GM18951 (cell line): ENCODE measurements at regions not wholly inside any gene's neighbourhood (a gene's known extent, or its start where the extent isn't known, plus 50 kb on each side); places are given as distances from the start of the nearest gene placed in this dataset.

Experiments
- POLR2A ChIP-seq: IDR thresholded peaks from 4 replicates; pipeline ENCODE4 v1.6.1; 2011; ENCODE audit warnings: mild to moderate bottlenecking; ENCODE audit not compliant: insufficient read length, insufficient read depth; ENCODE audit errors: extremely low read depth
- in situ Hi-C: fragments of 300-500 bp; cut with MboI; formaldehyde crosslinking; loops from one replicate; pipeline ENCODE4 v1.12.0; 2022; ENCODE audit warnings: low sequenced_read_pairs, mixed read lengths, inconsistent platforms; ENCODE audit not compliant: unreplicated experiment

DNA sequence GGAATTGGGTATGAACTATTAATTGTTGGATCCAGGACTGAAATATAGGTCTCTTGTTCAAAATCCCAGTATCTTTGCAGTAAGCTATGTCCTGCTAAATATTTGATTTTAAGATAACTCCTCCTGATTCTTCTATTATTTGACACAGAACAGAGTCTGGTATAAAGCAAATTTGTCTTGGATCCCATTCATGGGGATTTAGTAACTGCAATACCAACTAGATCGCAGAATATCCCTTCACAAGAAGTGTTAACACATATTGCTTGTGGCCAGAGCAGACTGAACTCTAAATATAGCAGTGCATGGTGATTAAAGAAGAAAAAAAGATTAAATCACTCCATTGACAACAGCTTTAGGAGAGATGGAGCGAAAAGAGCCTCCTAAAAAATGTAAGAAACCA is 68.2 kb upstream of the ARHGAP42 start:
- in situ Hi-C loops = no loop called here
- no peak for TF ChIP-seq POLR2A

DNA sequence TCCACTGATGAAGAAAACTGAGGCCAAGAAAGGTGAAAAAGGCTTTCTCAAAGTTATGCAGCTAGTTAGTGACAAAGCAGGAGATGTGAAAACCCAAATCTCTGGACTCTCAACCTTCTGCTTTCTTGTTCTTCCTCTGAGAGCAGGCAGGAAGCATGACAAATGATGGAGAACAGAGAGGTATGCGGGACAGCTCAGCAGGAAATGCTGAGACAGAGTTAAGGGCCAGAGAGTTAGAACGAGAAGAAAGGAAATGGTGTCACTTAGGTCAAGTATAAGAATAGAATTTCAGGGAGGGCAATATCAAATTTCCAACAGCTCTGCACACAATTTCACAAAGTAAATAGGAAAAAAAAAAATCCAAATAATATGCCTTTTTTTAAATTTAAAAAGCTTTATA is 67.6 kb upstream of the ARHGAP42 start:
- in situ Hi-C loops = no loop called here
- no peak for TF ChIP-seq POLR2A

DNA sequence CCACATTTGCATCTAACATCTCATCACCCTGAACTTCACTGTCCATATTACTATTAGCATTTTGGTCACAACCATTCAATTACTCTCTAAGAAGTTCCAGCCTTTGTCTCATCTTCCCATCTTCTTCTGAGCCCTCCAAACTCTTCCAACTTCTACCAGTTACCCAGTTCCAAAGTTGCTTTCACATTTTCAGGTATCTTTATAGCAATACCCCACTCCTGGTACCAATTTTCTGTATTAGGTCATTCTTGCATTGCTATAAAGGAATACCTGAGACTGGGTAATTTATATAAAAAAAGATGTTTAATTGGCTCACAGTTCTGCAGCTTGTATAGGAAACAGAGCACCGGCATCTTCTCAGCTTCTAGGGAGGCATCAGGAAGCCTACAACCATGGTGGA is 64.7 kb upstream of the ARHGAP42 start:
- TF ChIP-seq POLR2A = no peak
- in situ Hi-C loops = no loop called here

DNA sequence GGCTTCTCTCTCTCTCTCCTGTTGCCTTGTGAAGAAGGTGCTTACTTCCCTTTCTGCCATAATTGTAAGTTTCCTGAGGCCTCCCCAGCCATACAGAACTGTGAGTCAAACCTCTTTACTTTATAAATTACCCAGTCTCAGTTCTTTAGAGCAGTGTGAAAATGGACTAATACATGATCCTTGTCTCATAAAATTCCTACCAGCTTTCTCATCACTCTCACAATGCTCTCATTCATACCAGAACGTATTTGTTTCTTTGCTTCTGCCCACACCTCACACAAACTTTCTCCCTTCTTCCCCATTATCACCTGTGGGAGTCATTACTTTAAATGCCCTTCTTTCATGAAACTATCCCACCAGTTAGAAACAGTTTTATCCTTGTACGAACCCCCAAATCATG is 62.7 kb upstream of the ARHGAP42 start:
- in situ Hi-C loops = no loop called here
- no peak for TF ChIP-seq POLR2A

DNA sequence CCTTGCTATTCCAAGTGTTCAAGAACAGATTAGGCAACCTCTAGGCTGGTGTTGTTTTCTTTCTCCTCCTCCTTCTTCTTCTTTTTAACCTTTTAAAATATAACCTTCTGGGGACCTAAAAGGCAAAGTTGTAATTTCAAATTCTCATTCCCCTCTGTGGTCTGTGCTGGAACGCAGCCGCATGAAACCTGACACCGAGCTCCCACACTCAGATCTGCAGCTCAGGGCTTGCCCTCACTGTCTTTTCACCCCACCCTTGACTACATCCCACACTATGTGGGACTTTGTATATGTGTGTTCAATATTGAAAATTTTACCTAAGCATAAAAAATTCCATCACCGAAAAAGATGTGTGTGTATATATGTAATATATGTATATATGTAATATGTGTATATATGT is 62.0 kb upstream of the ARHGAP42 start:
- no peak for TF ChIP-seq POLR2A
- in situ Hi-C loops = no loop called here

DNA sequence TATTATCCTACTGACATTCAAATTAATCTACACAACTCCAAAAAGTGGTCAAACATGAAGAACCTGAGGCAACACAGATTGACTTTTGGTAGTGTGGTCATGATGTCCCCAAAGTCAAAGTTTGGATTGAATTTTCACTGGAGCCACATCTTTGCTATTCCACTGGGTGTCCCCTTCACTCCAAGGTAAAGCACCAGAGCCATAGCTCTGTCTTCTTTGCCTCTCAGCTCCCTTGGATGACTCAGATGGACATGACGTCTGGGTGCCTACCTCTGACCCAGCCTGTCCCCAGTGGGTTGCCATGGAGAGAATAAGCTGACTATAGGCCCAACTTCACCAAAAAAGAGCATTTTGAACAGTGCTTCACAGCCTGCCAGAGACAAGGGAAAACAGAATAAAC is 57.4 kb upstream of the ARHGAP42 start:
- TF ChIP-seq POLR2A = no peak
- in situ Hi-C loops = no loop called here

DNA sequence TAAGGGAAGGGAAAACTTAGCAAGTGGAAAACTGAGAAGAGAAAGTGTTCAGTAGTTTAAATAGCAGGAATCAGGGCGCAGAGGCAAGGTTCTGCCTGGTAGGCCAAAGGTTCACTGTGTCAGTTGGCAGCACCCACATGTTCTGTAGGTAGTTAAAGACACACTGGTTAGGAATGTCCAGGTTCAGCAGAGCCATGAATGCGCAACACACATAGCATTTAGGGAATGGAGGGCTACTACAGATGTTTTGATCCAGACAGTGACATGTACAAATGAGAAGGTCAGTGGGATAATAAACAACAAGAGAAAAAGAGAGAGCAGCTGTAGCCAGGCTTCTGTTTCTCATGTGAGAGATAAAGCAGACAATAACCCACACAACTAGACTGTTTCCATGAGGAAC is 56.2 kb upstream of the ARHGAP42 start:
- in situ Hi-C loops = no loop called here
- no peak for TF ChIP-seq POLR2A

DNA sequence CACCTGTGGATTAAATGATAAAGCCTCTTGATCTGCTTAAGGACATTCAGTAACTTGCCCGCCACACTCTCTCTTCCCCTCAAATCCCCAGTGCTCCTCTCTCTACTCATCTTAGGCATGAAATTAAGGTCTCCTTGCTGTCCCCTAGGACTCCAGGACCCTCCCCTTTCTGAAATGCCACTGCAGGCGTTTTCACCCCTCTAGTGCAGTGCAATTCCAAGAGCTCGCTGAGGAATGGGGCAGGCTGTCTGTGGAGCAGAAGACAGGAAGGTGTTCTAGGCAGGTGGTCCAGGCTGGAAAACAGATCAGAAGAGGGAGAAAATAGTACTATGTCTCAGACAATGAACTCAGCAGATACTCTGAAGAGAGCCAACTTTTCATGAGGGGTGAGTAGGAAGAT is 55.8 kb upstream of the ARHGAP42 start:
- TF ChIP-seq POLR2A = no peak
- in situ Hi-C loops = no loop called here

DNA sequence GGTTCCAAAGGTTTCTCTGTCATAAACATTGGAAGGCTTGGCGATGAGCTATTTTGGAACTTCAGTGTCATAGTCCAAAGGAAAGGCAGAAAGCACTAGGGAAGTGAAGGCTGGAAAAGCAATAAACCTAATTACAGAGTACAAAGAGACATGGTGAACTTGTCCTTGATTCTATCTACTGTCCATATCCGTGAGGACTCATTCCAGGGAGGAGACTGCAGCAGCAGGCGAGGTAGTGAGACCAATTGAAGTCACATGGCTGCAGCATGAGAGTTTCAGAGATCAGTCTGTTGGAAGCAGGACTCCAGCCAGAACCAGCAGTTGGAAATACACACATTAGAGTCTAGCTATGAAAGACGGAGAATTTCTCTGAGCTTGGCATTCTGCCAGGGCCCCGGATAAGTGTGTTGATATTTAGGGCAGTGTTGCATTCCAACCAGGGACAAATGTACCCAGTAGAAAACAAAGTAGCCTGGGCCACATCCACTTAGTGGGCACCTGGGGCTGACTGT is 54.1 kb upstream of the ARHGAP42 start:
- TF ChIP-seq POLR2A = no peak
- in situ Hi-C loops = no loop called here

DNA sequence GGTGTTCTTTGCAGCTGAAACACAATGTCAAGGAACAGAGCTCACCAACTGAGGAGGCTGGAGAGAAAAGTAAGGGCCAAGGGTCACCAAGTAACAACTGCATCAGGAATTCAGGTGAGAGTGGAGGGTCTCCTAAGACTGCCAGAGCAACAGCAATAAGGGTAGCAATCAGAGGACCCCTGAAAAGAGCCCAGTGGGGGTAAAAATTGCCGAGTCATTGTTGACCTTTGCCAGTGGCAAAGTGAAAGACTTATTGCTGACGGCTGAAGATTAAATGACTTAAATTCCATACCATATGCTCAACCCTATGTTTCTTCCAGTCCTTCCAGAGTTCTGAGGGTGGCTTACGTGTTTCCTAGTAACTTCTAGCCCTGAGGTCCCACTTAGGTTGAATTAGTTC is 51.9 kb upstream of the ARHGAP42 start:
- no peak for TF ChIP-seq POLR2A
- in situ Hi-C loops = no loop called here

DNA sequence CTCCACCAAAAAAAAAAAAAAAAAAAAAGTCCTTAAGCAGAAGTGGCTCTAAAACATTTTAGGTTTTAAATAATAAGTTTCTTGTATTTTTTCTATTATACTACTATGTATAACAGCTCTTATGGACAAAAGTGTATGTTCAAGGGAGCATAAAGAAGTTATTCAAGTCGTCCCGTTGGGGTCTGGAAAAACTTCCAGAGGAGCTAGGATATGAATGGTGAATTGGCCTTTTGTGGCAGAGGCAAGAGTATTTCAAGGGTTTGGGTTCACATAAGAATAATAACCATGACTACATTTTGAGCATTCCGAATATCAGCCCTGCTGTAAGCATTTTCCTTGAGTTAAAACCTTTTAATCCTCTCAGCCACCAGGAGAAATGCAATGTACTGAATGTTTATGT is 50.6 kb upstream of the ARHGAP42 start:
- in situ Hi-C loops = no loop called here
- TF ChIP-seq POLR2A = no peak
